CD4-positive, alpha-beta T cell treated with Interferon alpha-2 for 1 hour (primary cell): ENCODE measurements at regions not wholly inside any gene's neighbourhood (a gene's known extent, or its start where the extent isn't known, plus 50 kb on each side); places are given as distances from the start of the nearest gene placed in this dataset.

Experiments
- DNase-seq, 2 donors: peaks; one replicate each; pipeline ENCODE4 v3.0.0-alpha.2; 2020 to 2022

- no peak for DNase-seq
Observed at GRCh38 chr10:44020322-44021111, 364.4 kb downstream of the CXCL12 start.

GRCh38 chr10:44017483-44018145 is 367.3 kb downstream of the CXCL12 start:
- no peak for DNase-seq

GRCh38 chr10:44016589-44017482 is 368.1 kb downstream of the CXCL12 start:
- DNase-seq, result no peak

- DNase-seq, result no peak
Observed at GRCh38 chr10:44015702-44016500, 367.2 kb upstream of the ZNF32 start.

- no peak for DNase-seq
Observed at GRCh38 chr10:44014644-44015250, 366.1 kb upstream of the ZNF32 start.

GRCh38 chr10:44013981-44014380 is 365.3 kb upstream of the ZNF32 start:
- DNase-seq, result no peak

- no peak for DNase-seq
Observed at GRCh38 chr10:44012921-44013320, 364.2 kb upstream of the ZNF32 start.

- DNase-seq, result no peak
Observed at GRCh38 chr10:44011603-44011981, 362.9 kb upstream of the ZNF32 start.

GRCh38 chr10:44010873-44011602 is 362.4 kb upstream of the ZNF32 start:
- no peak for DNase-seq

GRCh38 chr10:44009891-44010632 is 361.4 kb upstream of the ZNF32 start:
- no peak for DNase-seq

GRCh38 chr10:44008917-44009709 is 360.4 kb upstream of the ZNF32 start:
- DNase-seq, result no peak

GRCh38 chr10:44008270-44008916 is 359.7 kb upstream of the ZNF32 start:
- DNase-seq, result no peak

- no peak for DNase-seq
Observed at GRCh38 chr10:44006771-44007170, 358.1 kb upstream of the ZNF32 start.

- DNase-seq, result no peak
Observed at GRCh38 chr10:44005788-44006099, 357.1 kb upstream of the ZNF32 start.

GRCh38 chr10:44004913-44005787 is 356.5 kb upstream of the ZNF32 start:
- no peak for DNase-seq

- DNase-seq, result no peak
Observed at GRCh38 chr10:43998021-43998809, 349.5 kb upstream of the ZNF32 start.

GRCh38 chr10:43997330-43997729 is 348.6 kb upstream of the ZNF32 start:
- no peak for DNase-seq

GRCh38 chr10:43994539-43994938 is 345.9 kb upstream of the ZNF32 start:
- no peak for DNase-seq
